IMR-90 (cell line): ENCODE measurements at regions not wholly inside any gene's neighbourhood (a gene's known extent, or its start where the extent isn't known, plus 50 kb on each side); places are given as distances from the start of the nearest gene placed in this dataset.

Experiments
- CEBPB ChIP-seq: IDR thresholded peaks from 2 replicates; pipeline ENCODE4 v1.6.1; 2012; ENCODE audit warnings: low read depth, low read length, improper control_type of control experiment
- CHD1 ChIP-seq: IDR thresholded peaks from 2 replicates; pipeline ENCODE4 v1.6.1; 2012; ENCODE audit warnings: low read depth, low read length, improper control_type of control experiment
- CTCF ChIP-seq: conservative IDR thresholded peaks from 2 replicates; pipeline ENCODE4 v1.5.1; 2012; ENCODE audit warnings: mild to moderate bottlenecking, low read depth, low read length, improper control_type of control experiment
- ELK1 ChIP-seq: fragments of 150-350 bp; IDR thresholded peaks from 2 replicates; pipeline ENCODE4 v1.6.1; 2016; ENCODE audit warnings: low read depth, mild to moderate bottlenecking, low read length, moderate library complexity, borderline replicate concordance
- MAZ ChIP-seq: IDR thresholded peaks from 2 replicates; pipeline ENCODE4 v1.6.1; 2012; ENCODE audit warnings: low read depth, mild to moderate bottlenecking, low read length, improper control_type of control experiment, moderate library complexity, borderline replicate concordance
- MXI1 ChIP-seq: IDR thresholded peaks from 2 replicates; pipeline ENCODE4 v1.6.1; 2012; ENCODE audit warnings: low read depth, mild to moderate bottlenecking, low read length, moderate library complexity, borderline replicate concordance
- NFE2L2 ChIP-seq: fragments of 150-350 bp; IDR thresholded peaks from 2 replicates; pipeline ENCODE4 v1.6.1; 2016; ENCODE audit warnings: low read depth, mild to moderate bottlenecking, low read length
- POLR2A ChIP-seq: IDR thresholded peaks from 2 replicates; pipeline ENCODE4 v1.6.1; 2012; ENCODE audit warnings: mild to moderate bottlenecking, low read depth, low read length
- RCOR1 ChIP-seq: IDR thresholded peaks from 2 replicates; pipeline ENCODE4 v1.6.1; 2012; ENCODE audit warnings: mild to moderate bottlenecking, low read length, improper control_type of control experiment; ENCODE audit not compliant: insufficient replicate concordance
- RFX5 ChIP-seq: IDR thresholded peaks from 2 replicates; pipeline ENCODE4 v1.8.0; 2012; ENCODE audit warnings: low read depth, mild to moderate bottlenecking, low read length, moderate library complexity
- SMC3 ChIP-seq: fragments of 150-350 bp; IDR thresholded peaks from 2 replicates; pipeline ENCODE4 v1.6.1; 2016; ENCODE audit warnings: low read depth, mild to moderate bottlenecking, antibody characterized with exemption, low read length, moderate library complexity
- USF2 ChIP-seq: fragments of 150-350 bp; IDR thresholded peaks from 2 replicates; pipeline ENCODE4 v1.6.1; 2017; ENCODE audit warnings: mild to moderate bottlenecking, antibody characterized with exemption, low read length, low read depth

- TF ChIP-seq POLR2A: no peak
- TF ChIP-seq CTCF: no peak
- no peak for TF ChIP-seq RCOR1
- no peak for TF ChIP-seq SMC3
- no peak for TF ChIP-seq MAZ
- TF ChIP-seq CEBPB: no peak
- no peak for TF ChIP-seq MXI1
- TF ChIP-seq USF2: no peak
- no peak for TF ChIP-seq NFE2L2
- TF ChIP-seq RFX5: no peak
- TF ChIP-seq ELK1: no peak
- no peak for TF ChIP-seq CHD1
Observed at GRCh38 chr18:28824183-28824574, 647.2 kb upstream of the CDH2 start.
